ENCODE measurements at regions not wholly inside any gene's neighbourhood (a gene's known extent, or its start where the extent isn't known, plus 50 kb on each side); places are given as distances from the start of the nearest gene placed in this dataset.

DNA sequence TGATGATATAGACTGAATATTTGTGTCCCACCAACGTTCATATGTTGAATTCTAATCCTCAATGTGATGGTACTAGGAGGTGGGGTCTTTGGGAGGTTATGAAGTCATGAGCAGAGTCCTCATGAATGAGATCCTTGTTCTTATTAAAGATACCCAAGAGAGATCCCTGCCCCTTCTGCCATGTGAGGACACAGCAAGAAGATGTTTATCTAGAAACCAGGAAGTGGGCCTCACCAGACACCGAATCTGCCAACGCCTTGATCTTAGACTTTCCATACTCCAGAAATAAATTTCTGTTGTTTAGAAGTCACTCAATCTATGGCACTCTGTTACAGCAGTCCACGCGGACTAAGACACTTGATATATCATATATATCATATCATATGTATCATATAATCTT lies 67.7 kb upstream of the GCM1 start:
- 13 to 93% (median 69%) methylated on average over 1 to 5 of the region's 5 CpGs; no CpG with 5 or more reads in 1 of the 10 experiments for WGBS, 10 experiments
- Histone ChIP-seq H3K27ac (no peak overlapping the region), H3K4me3 (no peak overlapping the region), H3K4me1 (replicated peaks in 1 of 2) (no peaks in the 10 kb centered on the region)
- in situ Hi-C loops (cut with MboI; ENCODE audit: low pct_unique_long_range_greater_than_20kb in 2 of 9, low sequenced_read_pairs in 9 of 9, unreplicated experiment in 9 of 9): no loop called here
- ATAC-seq (replicated peaks in 6 of 8): no peak

DNA sequence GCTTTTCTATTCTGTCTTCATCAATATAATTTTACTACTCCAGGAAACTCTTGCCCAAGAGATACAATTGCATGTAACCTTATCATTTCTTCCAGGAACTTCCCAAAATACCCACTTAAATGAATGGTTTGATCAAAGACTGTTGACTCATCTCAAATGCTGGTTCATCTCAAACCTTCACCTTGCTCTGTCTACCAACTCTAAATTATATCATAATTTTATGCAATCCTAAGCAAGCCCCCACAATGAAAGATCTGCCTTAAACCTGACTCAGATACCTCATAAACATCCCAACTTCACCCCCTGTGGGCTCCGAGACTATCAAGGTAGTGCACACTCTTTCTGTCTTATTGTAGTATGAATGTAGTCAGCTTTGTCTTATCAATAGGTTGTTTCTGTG lies 65.5 kb upstream of the GCM1 start:
- no peak for ATAC-seq (replicated peaks in 6 of 8)
- 0 to 100% (median 33%) methylated on average over 1 of the region's 1 CpG; no CpG with 5 or more reads in 3 of the 10 experiments for WGBS, 10 experiments
- Histone ChIP-seq H3K4me3 (no peak overlapping the region), H3K4me1 (replicated peaks in 1 of 2) (no peaks in the 10 kb centered on the region), H3K27ac (no peak overlapping the region)
- in situ Hi-C loops (cut with MboI; ENCODE audit: low pct_unique_long_range_greater_than_20kb in 2 of 9, low sequenced_read_pairs in 9 of 9, unreplicated experiment in 9 of 9): no loop called here

DNA sequence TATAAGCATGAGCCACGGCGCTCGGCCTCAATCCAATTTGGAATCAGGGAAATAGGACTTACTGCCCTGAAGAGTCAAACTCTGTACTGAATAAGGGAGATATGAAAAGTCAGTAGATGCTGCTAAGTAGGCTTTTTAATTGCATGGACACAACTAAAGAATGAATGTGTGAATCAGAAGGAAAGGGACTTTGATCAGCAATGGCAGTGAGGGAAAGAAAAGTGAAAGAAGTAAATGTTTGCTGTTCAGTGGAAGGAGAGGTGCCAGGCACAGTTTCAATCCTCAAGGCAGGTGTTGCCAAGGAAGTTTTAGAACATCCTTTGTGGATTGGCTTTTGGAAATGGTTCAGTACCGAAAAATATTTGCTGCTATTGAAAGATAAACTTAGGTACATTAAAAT lies 62.2 kb upstream of the GCM1 start:
- no peaks in the 10 kb centered on the region for H3K4me1 ChIP-seq (replicated peaks in 1 of 2)
- H3K4me3 ChIP-seq: no peak overlapping the region
- ATAC-seq (replicated peaks in 6 of 8): no peak
- in situ Hi-C loops (cut with MboI; ENCODE audit: low pct_unique_long_range_greater_than_20kb in 2 of 9, low sequenced_read_pairs in 9 of 9, unreplicated experiment in 9 of 9): no loop called here
- no peak overlapping the region for H3K27ac ChIP-seq
- WGBS, 10 experiments: 0 to 81% (median 57%) methylated on average over 1 to 4 of the region's 4 CpGs; no CpG with 5 or more reads in 2 of the 10 experiments

DNA sequence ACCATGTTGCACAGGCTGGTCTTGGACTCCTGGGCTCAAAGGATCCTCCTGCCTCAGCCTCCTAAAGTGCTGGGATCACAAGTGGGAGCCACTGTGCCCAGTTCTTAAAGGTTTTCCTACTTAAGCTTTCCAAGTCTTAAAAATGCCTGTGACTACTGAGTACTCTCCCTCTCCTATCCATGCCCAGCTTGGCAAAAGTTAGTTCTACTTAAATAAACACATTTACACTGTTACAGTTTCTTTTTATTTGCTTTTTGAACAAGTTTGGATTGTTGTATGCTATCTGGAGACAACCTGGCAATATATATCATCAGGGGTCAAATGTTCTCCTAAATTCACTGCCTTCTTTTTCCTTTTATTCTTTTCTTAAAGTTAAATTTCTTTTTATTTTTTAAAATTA lies 61.0 kb upstream of the GCM1 start:
- no peak overlapping the region for H3K4me3 ChIP-seq
- no peak for ATAC-seq (replicated peaks in 6 of 8)
- H3K27ac ChIP-seq: no peak overlapping the region
- H3K4me1 ChIP-seq (replicated peaks in 1 of 2): no peaks in the 10 kb centered on the region
- in situ Hi-C loops (cut with MboI; ENCODE audit: low pct_unique_long_range_greater_than_20kb in 2 of 9, low sequenced_read_pairs in 9 of 9, unreplicated experiment in 9 of 9): no loop called here

DNA sequence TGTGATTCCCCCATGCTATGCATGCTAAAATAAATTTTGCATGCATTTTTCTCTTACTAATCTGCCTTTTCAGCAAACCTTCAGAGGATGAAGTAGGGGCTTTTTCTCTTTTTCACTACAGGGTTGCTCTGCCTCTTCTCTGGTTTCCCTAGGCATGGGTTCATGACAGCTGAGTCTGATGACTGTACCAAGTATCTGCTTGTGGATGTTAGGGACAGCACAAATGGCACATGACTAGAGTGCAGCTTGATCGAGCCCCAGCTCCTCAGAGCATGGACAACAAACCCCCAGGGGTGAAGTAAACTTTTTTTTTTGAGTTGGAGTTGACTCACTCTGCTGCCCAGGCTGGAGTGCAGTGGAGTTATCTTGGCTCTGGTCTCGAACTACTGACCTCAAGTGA lies 57.1 kb upstream of the GCM1 start:
- 20 to 83% (median 40%) methylated on average over 1 to 2 of the region's 2 CpGs; no CpG with 5 or more reads in 5 of the 10 experiments for WGBS, 10 experiments
- H3K27ac ChIP-seq: no peak overlapping the region

DNA sequence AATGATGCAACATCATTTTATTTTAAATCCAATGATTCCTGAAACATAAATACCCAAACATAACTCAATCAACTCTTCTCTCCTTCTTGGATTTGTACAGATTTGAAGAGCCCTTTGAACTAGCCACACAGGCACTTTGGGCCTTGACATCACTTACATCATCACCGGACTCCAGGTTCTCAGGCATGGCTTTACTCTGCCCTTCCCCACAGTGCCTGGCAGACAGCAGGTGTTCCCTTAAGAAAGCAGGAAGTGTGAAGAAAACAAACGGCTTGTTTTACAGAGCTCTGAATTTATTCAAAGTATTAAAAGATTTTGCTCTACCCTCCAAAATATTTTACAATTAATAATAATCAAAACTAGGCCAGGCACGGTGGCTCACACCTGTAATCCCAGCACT lies 54.8 kb upstream of the GCM1 start:
- in situ Hi-C loops (cut with MboI; ENCODE audit: low pct_unique_long_range_greater_than_20kb in 2 of 9, low sequenced_read_pairs in 9 of 9, unreplicated experiment in 9 of 9): no loop called here
- no peak overlapping the region for H3K27ac ChIP-seq
- no peaks in the 10 kb centered on the region for H3K4me1 ChIP-seq (replicated peaks in 1 of 2)
- WGBS, 10 experiments: 53 to 100% (median 77%) methylated on average over 1 to 3 of the region's 3 CpGs; no CpG with 5 or more reads in 3 of the 10 experiments
- no peak for ATAC-seq (replicated peaks in 6 of 8)
- H3K4me3 ChIP-seq: no peak overlapping the region

More for the DNA sequence above, 57.1 kb upstream of the GCM1 start:
- Histone ChIP-seq H3K4me3 (no peak overlapping the region), H3K4me1 (replicated peaks in 1 of 2) (no peaks in the 10 kb centered on the region)
- in situ Hi-C loops (cut with MboI; ENCODE audit: low pct_unique_long_range_greater_than_20kb in 2 of 9, low sequenced_read_pairs in 9 of 9, unreplicated experiment in 9 of 9): no loop called here
- no peak for ATAC-seq (replicated peaks in 6 of 8)

DNA sequence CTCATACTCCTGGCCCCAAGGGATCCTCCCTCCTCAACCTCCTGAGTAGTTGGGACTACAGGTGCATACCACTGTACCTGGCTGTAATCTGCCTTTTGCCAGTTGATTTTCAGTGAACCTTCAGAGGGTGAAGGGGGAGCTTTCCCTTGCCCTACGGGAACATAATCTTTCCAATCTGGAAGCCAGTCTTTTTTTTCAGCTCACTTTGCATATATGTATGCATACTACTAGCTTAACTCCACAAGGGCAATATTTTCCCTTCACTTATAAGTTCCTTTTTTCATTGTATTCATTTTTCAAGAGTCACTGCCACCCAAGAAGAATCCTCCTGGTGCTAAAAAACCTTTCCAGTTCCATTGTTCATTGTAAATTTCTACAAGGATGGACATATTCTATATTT lies 53.4 kb upstream of the GCM1 start:
- Histone ChIP-seq H3K4me1 (replicated peaks in 1 of 2) (no peaks in the 10 kb centered on the region), H3K4me3 (no peak overlapping the region), H3K27ac (no peak overlapping the region)
- 0 to 100% (median 33%) methylated on average over 1 of the region's 1 CpG; no CpG with 5 or more reads in 3 of the 10 experiments for WGBS, 10 experiments
- peak in 2 of 8 experiments; percentile 25 to 92 for ATAC-seq (replicated peaks in 6 of 8)
- in situ Hi-C loops (cut with MboI; ENCODE audit: low pct_unique_long_range_greater_than_20kb in 2 of 9, low sequenced_read_pairs in 9 of 9, unreplicated experiment in 9 of 9): no loop called here

DNA sequence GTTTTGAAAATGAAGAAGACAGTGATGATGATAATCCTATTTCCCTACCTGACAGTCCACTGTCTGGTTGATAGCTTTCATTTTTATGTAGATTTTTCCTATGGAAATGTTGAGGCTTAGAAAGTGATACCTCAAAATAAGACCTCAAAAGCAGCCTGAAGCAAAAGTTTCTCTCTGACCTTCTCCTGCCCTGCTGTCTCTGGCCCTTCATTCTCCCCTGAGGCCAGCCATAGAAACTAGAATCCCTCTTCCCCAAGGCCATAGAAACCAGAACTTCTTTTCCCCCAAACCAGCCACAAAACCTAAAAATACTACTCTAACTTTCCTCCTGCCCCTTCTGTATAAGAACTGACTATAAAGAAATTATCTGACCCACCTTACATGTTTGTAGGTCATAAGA lies 52.6 kb upstream of the GCM1 start:
- Histone ChIP-seq H3K27ac (no peak overlapping the region), H3K4me3 (no peak overlapping the region), H3K4me1 (replicated peaks in 1 of 2) (no peaks in the 10 kb centered on the region)
- no peak for ATAC-seq (replicated peaks in 6 of 8)
- in situ Hi-C loops (cut with MboI; ENCODE audit: low pct_unique_long_range_greater_than_20kb in 2 of 9, low sequenced_read_pairs in 9 of 9, unreplicated experiment in 9 of 9): no loop called here

DNA sequence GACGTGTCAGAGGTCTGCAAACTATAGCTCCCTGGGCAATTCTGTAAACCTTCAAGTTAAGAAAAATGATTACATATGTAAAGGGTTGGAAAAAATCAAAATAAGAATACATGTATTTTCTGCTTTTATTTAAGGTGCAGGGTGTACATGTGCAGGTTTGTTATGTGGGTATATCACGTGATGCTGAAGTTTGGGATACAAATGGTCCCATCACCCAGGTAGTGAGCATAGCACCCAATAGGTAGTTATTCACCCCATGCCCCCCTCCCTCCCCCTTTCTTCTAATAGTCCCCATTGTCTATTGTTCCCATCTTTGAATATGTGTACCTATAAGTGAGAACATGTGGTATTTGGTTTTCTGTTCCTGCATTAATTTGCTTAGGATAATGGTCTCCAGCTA lies 51.1 kb upstream of the GCM1 start:
- no peak for ATAC-seq (replicated peaks in 6 of 8)
- WGBS, 10 experiments: 0 to 100% (median 100%) methylated on average over 1 of the region's 2 CpGs; no CpG with 5 or more reads in 7 of the 10 experiments
- in situ Hi-C loops (cut with MboI; ENCODE audit: low pct_unique_long_range_greater_than_20kb in 2 of 9, low sequenced_read_pairs in 9 of 9, unreplicated experiment in 9 of 9): loop anchor here in 3 of 9 experiments (25.0 kb wide), 2 partner anchors 238 to 263 kb away; no protein-coding TSS in a partner anchor
- no peak overlapping the region for H3K27ac ChIP-seq
- H3K4me1 ChIP-seq (replicated peaks in 1 of 2): no peaks in the 10 kb centered on the region
- H3K4me3 ChIP-seq: no peak overlapping the region

DNA sequence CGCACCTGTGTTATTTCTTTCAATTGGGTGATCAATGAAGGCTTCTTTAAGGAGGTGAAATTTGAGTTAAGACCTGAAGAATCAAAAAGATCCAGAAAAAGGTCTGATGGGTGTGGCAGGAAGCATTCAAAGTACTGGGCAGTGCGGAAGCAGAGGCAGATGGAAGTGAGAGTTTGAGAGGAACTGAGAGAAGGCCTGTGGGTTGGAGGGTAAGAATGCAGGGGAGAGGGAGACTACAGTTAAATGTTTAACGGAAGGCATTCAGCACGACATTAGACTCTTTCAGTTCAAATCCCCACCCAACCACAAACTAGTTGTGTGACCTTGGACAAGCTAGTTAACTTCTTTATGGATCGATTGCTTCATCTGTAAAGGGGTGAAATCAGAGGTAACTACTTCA lies 50.5 kb upstream of the GCM1 start:
- ATAC-seq (replicated peaks in 6 of 8): no peak
- no peak overlapping the region for H3K4me3 ChIP-seq
- 57 to 100% (median 90%) methylated on average over 1 to 4 of the region's 5 CpGs for WGBS, 10 experiments
- H3K27ac ChIP-seq: no peak overlapping the region
- in situ Hi-C loops (cut with MboI; ENCODE audit: low pct_unique_long_range_greater_than_20kb in 2 of 9, low sequenced_read_pairs in 9 of 9, unreplicated experiment in 9 of 9): loop anchor here in 3 of 9 experiments (25.0 kb wide), 2 partner anchors 238 to 263 kb away; no protein-coding TSS in a partner anchor
- H3K4me1 ChIP-seq (replicated peaks in 1 of 2): no peaks in the 10 kb centered on the region
